Sigmoid colon (tissue), 4 donors: ENCODE measurements at regions not wholly inside any gene's neighbourhood (a gene's known extent, or its start where the extent isn't known, plus 50 kb on each side); places are given as distances from the start of the nearest gene placed in this dataset.

Experiments used
- EP300 ChIP-seq, 4 donors: sonication (generic); formaldehyde crosslinking; IDR thresholded peaks; one replicate each; pipeline ENCODE4 v1.6.1; 2017; ENCODE audit warnings: antibody characterized with exemption in 4 of 4
- POLR2A ChIP-seq, 2 donors: fragments of 450-650 bp; IDR thresholded peaks; one replicate each; pipeline ENCODE4 v1.6.1; 2016; ENCODE audit warnings: antibody characterized with exemption in 2 of 2, mild to moderate bottlenecking in 2 of 2, moderate library complexity in 2 of 2
- POLR2AphosphoS5 ChIP-seq, 4 donors: sonication (generic); formaldehyde crosslinking; IDR thresholded peaks; one replicate each; pipeline ENCODE4 v1.6.1; 2017; ENCODE audit warnings: antibody characterized with exemption in 4 of 4
- TF ChIP-seq, protein P1 (sequence below), 4 experiments: fragments of 450-650 bp in 3 of 4; fragments of 200-600 bp in 1 of 4; IDR thresholded peaks; one replicate each; pipeline ENCODE4 v1.5.1; 2016 to 2019; ENCODE audit warnings: antibody characterized with exemption in 4 of 4, mild to moderate bottlenecking in 3 of 4, moderate library complexity in 2 of 4

DNA sequence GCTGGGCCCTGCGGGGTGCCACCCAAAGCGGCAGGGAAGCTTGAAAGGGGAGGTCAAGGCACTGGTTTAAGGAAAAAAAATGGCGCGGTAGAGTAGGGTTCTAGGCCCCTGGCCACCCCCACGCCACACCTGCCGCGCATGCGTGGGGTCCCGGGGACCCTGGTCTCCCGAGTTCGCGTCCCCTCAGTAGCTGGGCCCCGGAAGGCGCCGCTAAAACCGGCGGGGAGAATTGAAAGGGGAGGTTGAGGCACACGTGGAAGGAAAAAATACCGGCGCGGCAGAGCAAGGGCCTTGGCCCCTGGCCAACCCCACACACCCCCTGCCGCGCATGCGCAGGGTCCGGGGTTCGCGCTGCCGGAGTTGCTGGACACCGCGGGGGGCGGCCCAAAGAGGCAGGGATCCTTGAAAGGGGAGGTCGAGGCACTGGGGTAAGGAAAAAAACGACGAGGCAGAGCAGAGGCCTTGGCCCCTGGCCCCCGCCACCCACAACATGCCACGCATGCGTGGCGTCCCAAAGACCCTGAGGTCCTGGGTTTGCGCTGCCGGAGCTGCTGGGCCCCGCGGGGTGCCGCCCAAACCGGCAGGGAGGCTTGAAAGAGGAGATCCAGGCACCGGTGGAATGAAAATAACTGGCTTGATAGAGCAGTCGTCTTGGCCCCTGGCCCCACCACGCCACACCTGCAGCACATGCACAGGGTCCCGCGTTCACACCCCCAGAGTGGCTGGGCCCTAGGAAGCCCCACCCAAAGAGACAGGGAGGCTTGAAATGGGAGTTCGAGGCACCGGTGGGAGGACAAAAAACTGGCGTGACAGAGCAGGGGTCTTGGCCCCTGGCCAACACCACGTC, 314.5 kb downstream of the ALG10 start:
- TF ChIP-seq POLR2A (IDR thresholded peaks at IDR 0.05) (no peak), EP300 (IDR thresholded peaks at IDR 0.05) (no peak), POLR2AphosphoS5 (IDR thresholded peaks at IDR 0.05) (no peak)
- TF ChIP-seq, protein P1, sequence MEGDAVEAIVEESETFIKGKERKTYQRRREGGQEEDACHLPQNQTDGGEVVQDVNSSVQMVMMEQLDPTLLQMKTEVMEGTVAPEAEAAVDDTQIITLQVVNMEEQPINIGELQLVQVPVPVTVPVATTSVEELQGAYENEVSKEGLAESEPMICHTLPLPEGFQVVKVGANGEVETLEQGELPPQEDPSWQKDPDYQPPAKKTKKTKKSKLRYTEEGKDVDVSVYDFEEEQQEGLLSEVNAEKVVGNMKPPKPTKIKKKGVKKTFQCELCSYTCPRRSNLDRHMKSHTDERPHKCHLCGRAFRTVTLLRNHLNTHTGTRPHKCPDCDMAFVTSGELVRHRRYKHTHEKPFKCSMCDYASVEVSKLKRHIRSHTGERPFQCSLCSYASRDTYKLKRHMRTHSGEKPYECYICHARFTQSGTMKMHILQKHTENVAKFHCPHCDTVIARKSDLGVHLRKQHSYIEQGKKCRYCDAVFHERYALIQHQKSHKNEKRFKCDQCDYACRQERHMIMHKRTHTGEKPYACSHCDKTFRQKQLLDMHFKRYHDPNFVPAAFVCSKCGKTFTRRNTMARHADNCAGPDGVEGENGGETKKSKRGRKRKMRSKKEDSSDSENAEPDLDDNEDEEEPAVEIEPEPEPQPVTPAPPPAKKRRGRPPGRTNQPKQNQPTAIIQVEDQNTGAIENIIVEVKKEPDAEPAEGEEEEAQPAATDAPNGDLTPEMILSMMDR (IDR thresholded peaks at IDR 0.05) = no peak
